HG03196 (cell line): ENCODE measurements at regions not wholly inside any gene's neighbourhood (a gene's known extent, or its start where the extent isn't known, plus 50 kb on each side); places are given as distances from the start of the nearest gene placed in this dataset.
"Not testable (repeated sequence)": the region's sequence is repeated elsewhere in the genome, so short reads cannot be mapped to it uniquely, and the experiment has no call there.

Source experiments
- ATAC-seq: cut with Tn5 transposase; IDR thresholded peaks from one replicate; pipeline ENCODE4 v1.9.1; 2021; ENCODE audit not compliant: unreplicated experiment

- ATAC-seq, result no peak
Observed at GRCh38 chr16:75836347-75837010, 110.2 kb upstream of the CPHXL start.

- ATAC-seq, result no peak
Observed at GRCh38 chr16:75837264-75837663, 111.0 kb upstream of the CPHXL start.

GRCh38 chr16:75837681-75838080 is 111.4 kb upstream of the CPHXL start:
- no peak for ATAC-seq

- no peak for ATAC-seq
Observed at GRCh38 chr16:75841517-75841916, 115.2 kb upstream of the CPHXL start.

GRCh38 chr16:75847172-75847571 is 120.9 kb upstream of the CPHXL start:
- no peak for ATAC-seq

- ATAC-seq, result no peak
Observed at GRCh38 chr16:75854152-75854551, 127.9 kb upstream of the CPHXL start.

- ATAC-seq, result no peak
Observed at GRCh38 chr16:75860326-75861053, 134.2 kb upstream of the CPHXL start.

GRCh38 chr16:75861311-75862097 is 135.2 kb upstream of the CPHXL start:
- no peak for ATAC-seq

GRCh38 chr16:75862098-75862386 is 135.8 kb upstream of the CPHXL start:
- no peak for ATAC-seq

GRCh38 chr16:75864243-75864642 is 138.0 kb upstream of the CPHXL start:
- no peak for ATAC-seq

- ATAC-seq, result no peak
Observed at GRCh38 chr16:75865736-75866135, 139.4 kb upstream of the CPHXL start.

- ATAC-seq, result no peak
Observed at GRCh38 chr16:75868636-75869632, 142.6 kb upstream of the CPHXL start.

- not testable (repeated sequence) for ATAC-seq
Observed at GRCh38 chr16:75881280-75881679, 155.0 kb upstream of the CPHXL start.

- ATAC-seq, result no peak
Observed at GRCh38 chr16:75899163-75899562, 172.9 kb upstream of the CPHXL start.

GRCh38 chr16:75908331-75909117 is 182.2 kb upstream of the CPHXL start:
- no peak for ATAC-seq

- ATAC-seq, result no peak
Observed at GRCh38 chr16:75909746-75910145, 183.5 kb upstream of the CPHXL start.

- no peak for ATAC-seq
Observed at GRCh38 chr16:75911896-75912295, 185.6 kb upstream of the CPHXL start.

- no peak for ATAC-seq
Observed at GRCh38 chr16:75913958-75914357, 187.7 kb upstream of the CPHXL start.

GRCh38 chr16:75916451-75916850 is 190.2 kb upstream of the CPHXL start:
- ATAC-seq, result no peak

GRCh38 chr16:75918109-75918508 is 191.8 kb upstream of the CPHXL start:
- no peak for ATAC-seq
